Progenitor cell of endocrine pancreas (in vitro differentiated cells): ENCODE measurements at regions not wholly inside any gene's neighbourhood (a gene's known extent, or its start where the extent isn't known, plus 50 kb on each side); places are given as distances from the start of the nearest gene placed in this dataset.

Experiments
- DNase-seq: peaks from one replicate; pipeline ENCODE4 v3.0.0; 2021; ENCODE audit warnings: low spot score; ENCODE audit not compliant: unreplicated experiment
- H3K27ac Mint-ChIP-seq: 2 replicates; pipeline ENCODE4 v1.8.0; 2021; ENCODE audit warnings: mild to moderate bottlenecking, moderate library complexity, mixed read lengths
- H3K27me3 Mint-ChIP-seq: 2 replicates; pipeline ENCODE4 v1.8.0; 2021; ENCODE audit warnings: mixed read lengths
- H3K36me3 Mint-ChIP-seq: 2 replicates; pipeline ENCODE4 v1.8.0; 2022; ENCODE audit warnings: mixed read lengths; ENCODE audit not compliant: insufficient read depth
- H3K4me1 Mint-ChIP-seq: 2 replicates; pipeline ENCODE4 v1.8.0; 2021; ENCODE audit warnings: low read depth, mixed read lengths
- H3K4me3 Mint-ChIP-seq: 2 replicates; pipeline ENCODE4 v1.8.0; 2021; ENCODE audit warnings: low read depth, mild to moderate bottlenecking, moderate library complexity, mixed read lengths
- H3K9me3 Mint-ChIP-seq: 2 replicates; pipeline ENCODE4 v1.8.0; 2021; ENCODE audit warnings: low read depth, mixed read lengths
- CTCF ChIP-seq: fragments of 200-600 bp; sonication (generic); IDR thresholded peaks from one replicate; pipeline ENCODE4 v1.5.0; 2021; ENCODE audit warnings: antibody characterized with exemption, mild to moderate bottlenecking; ENCODE audit not compliant: unreplicated experiment

GRCh38 chr2:125573432-125573831 is 1082.5 kb upstream of the GYPC start:
- Mint-ChIP-seq H3K27me3 (no peaks in the 10 kb centered on the region), H3K4me3 (no peak overlapping the region), H3K4me1 (no peaks in the 10 kb centered on the region), H3K36me3 (no peaks in the 10 kb centered on the region), H3K27ac (no peak overlapping the region), H3K9me3 (no peaks in the 10 kb centered on the region)
- no peak for TF ChIP-seq CTCF
- no peak for DNase-seq

- Mint-ChIP-seq H3K27me3 (no peaks in the 10 kb centered on the region), H3K9me3 (no peaks in the 10 kb centered on the region), H3K27ac (no peak overlapping the region), H3K4me1 (peaks cover 9% of the 10 kb centered on the region), H3K36me3 (no peaks in the 10 kb centered on the region), H3K4me3 (no peak overlapping the region)
- no peak for TF ChIP-seq CTCF
- DNase-seq, result no peak
Observed at GRCh38 chr2:125576558-125576957, 1079.4 kb upstream of the GYPC start.

- Mint-ChIP-seq H3K27me3 (no peaks in the 10 kb centered on the region), H3K4me3 (peak overlapping the region; percentile 27), H3K9me3 (no peaks in the 10 kb centered on the region), H3K4me1 (peaks cover 16% of the 10 kb centered on the region), H3K36me3 (no peaks in the 10 kb centered on the region), H3K27ac (peak overlapping the region; percentile 24)
- TF ChIP-seq CTCF, result no peak
- DNase-seq, result peak; percentile 10
Observed at GRCh38 chr2:125581557-125581956, 1074.4 kb upstream of the GYPC start.

- Mint-ChIP-seq H3K9me3 (no peaks in the 10 kb centered on the region), H3K4me3 (no peak overlapping the region), H3K36me3 (no peaks in the 10 kb centered on the region), H3K4me1 (peaks cover 16% of the 10 kb centered on the region), H3K27me3 (no peaks in the 10 kb centered on the region), H3K27ac (no peak overlapping the region)
- no peak for TF ChIP-seq CTCF
- DNase-seq, result no peak
Observed at GRCh38 chr2:125582516-125582915, 1073.4 kb upstream of the GYPC start.

- DNase-seq, result no peak
- H3K4me1 Mint-ChIP-seq, result peaks cover 16% of the 10 kb centered on the region
- TF ChIP-seq CTCF, result no peak
- no peaks in the 10 kb centered on the region for H3K36me3 Mint-ChIP-seq
- no peak overlapping the region for H3K4me3 Mint-ChIP-seq
- H3K27me3 Mint-ChIP-seq, result no peaks in the 10 kb centered on the region
- H3K9me3 Mint-ChIP-seq, result no peaks in the 10 kb centered on the region
- H3K27ac Mint-ChIP-seq, result no peak overlapping the region
Observed at GRCh38 chr2:125584732-125585131, 1071.2 kb upstream of the GYPC start.

- no peaks in the 10 kb centered on the region for H3K27me3 Mint-ChIP-seq
- no peak for DNase-seq
- TF ChIP-seq CTCF, result no peak
- no peaks in the 10 kb centered on the region for H3K4me1 Mint-ChIP-seq
- no peak overlapping the region for H3K4me3 Mint-ChIP-seq
- no peak overlapping the region for H3K27ac Mint-ChIP-seq
- no peaks in the 10 kb centered on the region for H3K36me3 Mint-ChIP-seq
- peaks cover 6% of the 10 kb centered on the region for H3K9me3 Mint-ChIP-seq
Observed at GRCh38 chr2:125588780-125589179, 1067.2 kb upstream of the GYPC start.
